Fibroblast of villous mesenchyme (primary cell): ENCODE measurements at regions not wholly inside any gene's neighbourhood (a gene's known extent, or its start where the extent isn't known, plus 50 kb on each side); places are given as distances from the start of the nearest gene placed in this dataset.

Experiments
- DNase-seq: peaks from one replicate; pipeline ENCODE4 v3.0.0-alpha.2; 2010; ENCODE audit warnings: low read depth
- H3K4me3 ChIP-seq: 2 replicates; pipeline ENCODE4 v1.5.1; 2011; ENCODE audit warnings: low read depth, mild to moderate bottlenecking, low read length
- CTCF ChIP-seq: IDR thresholded peaks from 2 replicates; pipeline ENCODE4 v1.5.1; 2012; ENCODE audit warnings: low read depth, mild to moderate bottlenecking, low read length; ENCODE audit not compliant: insufficient read depth

- TF ChIP-seq CTCF, result no peak
- DNase-seq, result no peak
- no peak overlapping the region for H3K4me3 ChIP-seq
These were observed 584.1 kb downstream of the VRK1 start for GRCh38 chr14:97381309-97381708.

- no peak for TF ChIP-seq CTCF
- no peak overlapping the region for H3K4me3 ChIP-seq
- DNase-seq, result no peak
These were observed 585.5 kb downstream of the VRK1 start for GRCh38 chr14:97382616-97383226.

GRCh38 chr14:97385727-97386126, 588.5 kb downstream of the VRK1 start:
- DNase-seq, result no peak
- TF ChIP-seq CTCF, result no peak
- no peak overlapping the region for H3K4me3 ChIP-seq

- TF ChIP-seq CTCF, result no peak
- no peak for DNase-seq
- H3K4me3 ChIP-seq, result no peak overlapping the region
These were observed 590.2 kb downstream of the VRK1 start for GRCh38 chr14:97387252-97387874.

- no peak for DNase-seq
- TF ChIP-seq CTCF, result no peak
- no peak overlapping the region for H3K4me3 ChIP-seq
These were observed 591.2 kb downstream of the VRK1 start for GRCh38 chr14:97388408-97388807.

DNA sequence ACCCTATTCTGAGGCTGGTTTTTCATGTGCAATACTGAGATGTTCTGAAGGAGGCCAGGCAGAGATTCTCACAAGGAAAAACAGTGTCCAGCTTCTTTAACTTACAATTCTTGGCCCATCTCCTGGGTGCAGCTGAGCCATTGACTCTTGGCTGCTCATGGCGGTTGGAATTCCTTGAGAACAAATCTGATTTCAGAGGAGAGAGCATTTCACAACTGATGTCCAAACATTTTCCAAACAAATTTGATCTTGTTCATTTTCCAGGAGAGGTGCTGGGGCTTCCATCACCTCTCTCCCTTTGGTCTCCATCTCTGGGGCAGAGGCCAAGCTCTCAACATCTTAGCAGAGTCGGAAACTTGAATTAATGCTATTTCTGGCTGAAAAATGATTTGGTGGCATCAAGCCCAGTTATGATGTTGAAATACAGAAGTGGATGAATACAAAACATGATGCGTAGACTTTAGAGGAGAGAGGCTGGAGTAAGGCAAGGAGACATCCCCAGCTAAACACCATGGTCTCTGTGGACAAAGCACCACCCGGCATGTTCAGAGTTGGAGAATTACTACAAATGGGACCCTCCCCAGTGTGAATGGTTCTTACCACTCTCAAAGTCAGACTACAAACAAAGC, 593.0 kb downstream of the VRK1 start:
- TF ChIP-seq CTCF, result no peak
- H3K4me3 ChIP-seq, result no peak overlapping the region
- DNase-seq, result no peak
